Ishikawa (cell line): ENCODE measurements at regions not wholly inside any gene's neighbourhood (a gene's known extent, or its start where the extent isn't known, plus 50 kb on each side); places are given as distances from the start of the nearest gene placed in this dataset.

Source experiments
- CREB1 ChIP-seq: IDR thresholded peaks from 2 replicates; pipeline ENCODE4 v1.6.1; 2012; ENCODE audit warnings: low read depth
- EGR1 ChIP-seq: IDR thresholded peaks from 2 replicates; pipeline ENCODE4 v1.6.1; 2012
- EP300 ChIP-seq: IDR thresholded peaks from 2 replicates; pipeline ENCODE4 v1.6.1; 2012; ENCODE audit warnings: borderline replicate concordance
- FOXM1 ChIP-seq: IDR thresholded peaks from 2 replicates; pipeline ENCODE4 v1.6.1; 2012; ENCODE audit warnings: low read depth, borderline replicate concordance
- MAX ChIP-seq: IDR thresholded peaks from 2 replicates; pipeline ENCODE4 v1.6.1; 2012
- NFIC ChIP-seq: IDR thresholded peaks from 2 replicates; pipeline ENCODE4 v1.6.1; 2012
- RAD21 ChIP-seq: IDR thresholded peaks from 2 replicates; pipeline ENCODE4 v1.6.1; 2012; ENCODE audit warnings: low read depth
- REST ChIP-seq: IDR thresholded peaks from 2 replicates; pipeline ENCODE4 v1.6.1; 2012; ENCODE audit warnings: low read depth, mild to moderate bottlenecking
- TAF1 ChIP-seq: IDR thresholded peaks from 2 replicates; pipeline ENCODE4 v1.6.1; 2012; ENCODE audit warnings: low read depth, mild to moderate bottlenecking
- TEAD4 ChIP-seq: IDR thresholded peaks from 2 replicates; pipeline ENCODE4 v1.6.1; 2012
- YY1 ChIP-seq: IDR thresholded peaks from 2 replicates; pipeline ENCODE4 v1.6.1; 2012; ENCODE audit warnings: low read depth

GRCh38 chr7:67377939-67378862, 381.6 kb downstream of the TYW1 start:
- TF ChIP-seq TAF1 (no peak), NFIC (no peak), YY1 (no peak), REST (no peak), RAD21 (peak; percentile 86), EP300 (no peak), EGR1 (no peak), MAX (peak; percentile 56; the same call in 1 of the 2 replicates), TEAD4 (no peak), FOXM1 (no peak), CREB1 (no peak)
